ENCODE measurements at regions not wholly inside any gene's neighbourhood (a gene's known extent, or its start where the extent isn't known, plus 50 kb on each side); places are given as distances from the start of the nearest gene placed in this dataset.

DNA sequence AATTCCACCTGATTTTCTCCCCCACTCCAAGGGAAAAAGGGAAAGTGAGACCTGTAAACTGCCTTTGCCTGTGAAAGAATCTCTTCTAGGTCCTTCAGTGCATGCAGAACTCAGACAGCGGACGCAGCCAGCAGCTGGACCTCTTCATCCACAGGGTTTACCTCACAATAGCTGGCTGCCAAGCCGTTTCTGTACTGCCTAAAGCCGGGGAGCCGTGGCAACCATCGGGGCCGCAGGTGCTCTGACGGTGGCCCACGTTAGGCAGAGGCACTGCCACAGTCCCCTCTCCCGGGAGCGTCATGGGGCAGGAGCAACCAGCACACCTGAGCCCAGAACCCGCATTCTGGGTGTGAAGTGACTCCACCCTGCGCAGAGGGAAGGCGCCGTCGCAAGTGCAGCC lies 206.1 kb downstream of the TTLL2 start:
- no peak for DNase-seq
- H3K36me3 ChIP-seq (ENCODE audit: low read depth, missing control alignments), result no peaks in the 10 kb centered on the region
- no peaks in the 10 kb centered on the region for H3K9me3 ChIP-seq
- no peaks in the 10 kb centered on the region for H3K27me3 ChIP-seq
- WGBS, 2 donors, result 66 to 73% methylated on average over 12 to 16 of the region's 16 CpGs
- intact Hi-C loops (cut with DNase I; ENCODE audit: low total_unique reads), result no loop called here
- TF ChIP-seq, protein P1, sequence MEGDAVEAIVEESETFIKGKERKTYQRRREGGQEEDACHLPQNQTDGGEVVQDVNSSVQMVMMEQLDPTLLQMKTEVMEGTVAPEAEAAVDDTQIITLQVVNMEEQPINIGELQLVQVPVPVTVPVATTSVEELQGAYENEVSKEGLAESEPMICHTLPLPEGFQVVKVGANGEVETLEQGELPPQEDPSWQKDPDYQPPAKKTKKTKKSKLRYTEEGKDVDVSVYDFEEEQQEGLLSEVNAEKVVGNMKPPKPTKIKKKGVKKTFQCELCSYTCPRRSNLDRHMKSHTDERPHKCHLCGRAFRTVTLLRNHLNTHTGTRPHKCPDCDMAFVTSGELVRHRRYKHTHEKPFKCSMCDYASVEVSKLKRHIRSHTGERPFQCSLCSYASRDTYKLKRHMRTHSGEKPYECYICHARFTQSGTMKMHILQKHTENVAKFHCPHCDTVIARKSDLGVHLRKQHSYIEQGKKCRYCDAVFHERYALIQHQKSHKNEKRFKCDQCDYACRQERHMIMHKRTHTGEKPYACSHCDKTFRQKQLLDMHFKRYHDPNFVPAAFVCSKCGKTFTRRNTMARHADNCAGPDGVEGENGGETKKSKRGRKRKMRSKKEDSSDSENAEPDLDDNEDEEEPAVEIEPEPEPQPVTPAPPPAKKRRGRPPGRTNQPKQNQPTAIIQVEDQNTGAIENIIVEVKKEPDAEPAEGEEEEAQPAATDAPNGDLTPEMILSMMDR (IDR thresholded peaks at IDR 0.05), result no peak
- TF ChIP-seq POLR2A (IDR thresholded peaks at IDR 0.05), result no peak
- H3K4me3 ChIP-seq, result no peak overlapping the region
- H3K27ac ChIP-seq, result no peak overlapping the region
- H3K4me1 ChIP-seq, result no peaks in the 10 kb centered on the region

DNA sequence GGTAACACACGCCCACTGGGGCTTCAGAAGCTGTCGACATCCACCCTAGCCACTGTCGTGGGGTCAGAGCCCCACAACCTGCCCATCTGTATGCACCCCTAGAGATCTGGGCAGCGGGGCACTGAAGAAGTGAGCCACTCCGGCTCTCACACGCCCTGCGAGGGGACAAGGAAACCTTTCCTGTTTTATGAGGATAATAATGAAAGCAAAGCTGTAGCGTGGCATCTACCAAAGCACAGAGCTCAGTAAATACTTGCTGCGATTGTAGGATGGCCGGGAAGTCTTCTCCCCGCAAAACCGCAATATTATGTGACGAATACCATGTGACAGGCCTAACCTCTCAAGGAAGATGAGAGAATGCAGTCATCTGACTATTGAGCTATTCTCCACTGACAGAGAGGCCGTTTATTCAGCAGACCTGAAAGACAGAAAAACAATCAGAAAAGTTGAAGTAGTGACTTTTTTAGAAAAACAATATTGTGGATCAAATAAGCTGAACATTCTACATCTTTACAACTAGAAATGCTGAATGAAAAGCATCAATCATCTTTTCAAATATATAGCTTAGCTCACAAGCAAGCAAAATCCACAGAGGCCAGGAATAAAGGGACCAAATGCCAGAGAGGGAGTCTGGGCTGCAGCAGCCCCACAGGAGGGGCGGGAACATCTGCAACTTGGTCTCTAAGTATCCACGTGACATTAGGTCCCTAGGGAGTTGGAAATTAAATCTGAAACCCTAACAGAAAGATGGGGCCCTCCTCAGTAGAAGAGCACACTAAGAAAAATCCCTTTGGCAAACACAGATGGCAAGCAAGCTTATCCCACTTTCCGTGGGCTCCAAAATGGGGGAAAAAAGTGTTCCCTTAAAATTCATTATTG lies 207.8 kb downstream of the TTLL2 start:
- intact Hi-C loops (cut with DNase I; ENCODE audit: low total_unique reads), result no loop called here
- H3K4me3 ChIP-seq, result no peak overlapping the region
- no peaks in the 10 kb centered on the region for H3K36me3 ChIP-seq (ENCODE audit: low read depth, missing control alignments)
- H3K4me1 ChIP-seq, result no peaks in the 10 kb centered on the region
- H3K27ac ChIP-seq, result no peak overlapping the region
- no peak for DNase-seq
- 69 to 77% methylated on average over 17 of the region's 17 CpGs for WGBS, 2 donors
- TF ChIP-seq, protein P1 (IDR thresholded peaks at IDR 0.05), result no peak
- no peak for TF ChIP-seq POLR2A (IDR thresholded peaks at IDR 0.05)
- H3K27me3 ChIP-seq, result no peaks in the 10 kb centered on the region
- H3K9me3 ChIP-seq, result no peaks in the 10 kb centered on the region

DNA sequence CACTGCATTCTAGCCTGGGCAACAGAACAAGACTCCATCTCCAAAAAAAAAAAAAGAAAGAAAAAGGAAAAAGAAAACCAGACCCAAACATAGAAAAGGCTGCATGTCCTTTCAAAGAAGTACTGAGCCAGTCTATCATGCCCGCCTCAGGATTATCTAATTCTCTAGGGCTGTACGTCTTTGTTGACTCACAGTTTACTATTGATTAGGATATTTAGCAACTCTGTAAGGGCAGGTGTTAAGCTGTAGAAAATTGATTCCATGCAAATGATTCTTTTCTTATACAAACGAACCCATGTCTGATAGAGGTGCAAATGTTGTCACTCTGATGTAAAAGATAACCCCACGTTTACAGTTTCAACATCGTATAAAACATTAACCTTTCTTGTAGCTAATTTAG lies 209.0 kb downstream of the TTLL2 start:
- H3K27ac ChIP-seq, result no peak overlapping the region
- H3K27me3 ChIP-seq, result no peaks in the 10 kb centered on the region
- 57 to 60% methylated on average over 5 of the region's 5 CpGs for WGBS, 2 donors
- H3K9me3 ChIP-seq, result no peaks in the 10 kb centered on the region
- H3K4me1 ChIP-seq, result no peaks in the 10 kb centered on the region
- no peaks in the 10 kb centered on the region for H3K36me3 ChIP-seq (ENCODE audit: low read depth, missing control alignments)
- intact Hi-C loops (cut with DNase I; ENCODE audit: low total_unique reads), result no loop called here
- no peak for TF ChIP-seq POLR2A (IDR thresholded peaks at IDR 0.05)
- TF ChIP-seq, protein P1 (IDR thresholded peaks at IDR 0.05), result no peak
- H3K4me3 ChIP-seq, result no peak overlapping the region
- no peak for DNase-seq

DNA sequence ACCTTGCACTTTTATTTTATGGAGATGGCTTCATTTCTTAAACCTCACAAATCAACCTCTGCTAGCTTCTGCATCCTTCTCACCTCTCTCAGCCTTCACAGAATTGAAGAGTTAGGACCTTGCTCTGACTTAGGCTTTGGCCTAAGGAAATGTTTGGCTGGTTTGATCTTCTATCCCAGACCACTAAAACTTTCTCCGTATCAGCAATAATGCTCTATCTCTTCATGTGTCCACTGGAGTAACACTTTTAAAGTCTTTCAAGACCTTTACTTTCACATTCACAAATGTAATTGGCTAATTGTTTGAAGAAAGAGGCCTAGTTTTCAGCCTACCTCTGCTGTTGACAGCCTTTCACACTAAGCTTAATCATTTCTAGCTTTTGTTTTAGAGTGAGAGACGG lies 212.9 kb downstream of the TTLL2 start:
- WGBS, 2 donors, result 91 to 94% methylated on average over 2 of the region's 2 CpGs
- Histone ChIP-seq H3K9me3 (no peaks in the 10 kb centered on the region), H3K27ac (no peak overlapping the region), H3K4me1 (no peaks in the 10 kb centered on the region), H3K27me3 (no peaks in the 10 kb centered on the region), H3K4me3 (no peak overlapping the region), H3K36me3 (ENCODE audit: low read depth, missing control alignments) (no peaks in the 10 kb centered on the region)
- DNase-seq, result no peak
- no peak for TF ChIP-seq POLR2A (IDR thresholded peaks at IDR 0.05)
- TF ChIP-seq, protein P1 (IDR thresholded peaks at IDR 0.05), result no peak
- intact Hi-C loops (cut with DNase I; ENCODE audit: low total_unique reads), result no loop called here

DNA sequence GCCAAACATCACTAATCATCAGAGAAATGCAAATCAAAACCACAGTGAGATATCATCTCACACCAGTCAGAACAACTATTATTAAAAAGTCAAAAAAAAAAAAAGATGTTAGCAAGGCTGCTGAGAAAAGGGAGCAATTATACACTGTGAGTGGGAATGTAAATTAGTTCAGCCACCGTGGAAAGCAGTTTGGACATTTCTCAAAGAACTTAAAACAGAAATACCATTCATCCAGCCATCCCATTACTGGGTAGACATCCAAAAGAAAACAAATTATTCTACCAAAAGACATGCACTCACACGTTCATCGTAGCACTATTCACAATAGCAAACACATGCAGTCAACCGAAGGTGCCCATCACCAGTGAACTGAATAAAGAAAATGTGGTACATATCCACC lies 213.9 kb downstream of the TTLL2 start:
- DNase-seq, result no peak
- no peaks in the 10 kb centered on the region for H3K9me3 ChIP-seq
- H3K36me3 ChIP-seq (ENCODE audit: low read depth, missing control alignments), result no peaks in the 10 kb centered on the region
- H3K27me3 ChIP-seq, result no peaks in the 10 kb centered on the region
- TF ChIP-seq, protein P1 (IDR thresholded peaks at IDR 0.05), result no peak
- TF ChIP-seq POLR2A (IDR thresholded peaks at IDR 0.05), result no peak
- no peak overlapping the region for H3K4me3 ChIP-seq
- intact Hi-C loops (cut with DNase I; ENCODE audit: low total_unique reads), result no loop called here
- 64% methylated on average over 4 of the region's 4 CpGs for WGBS, 2 donors
- no peak overlapping the region for H3K27ac ChIP-seq
- peaks cover 6% of the 10 kb centered on the region for H3K4me1 ChIP-seq
